AG09319 (cell line): ENCODE measurements at regions not wholly inside any gene's neighbourhood (a gene's known extent, or its start where the extent isn't known, plus 50 kb on each side); places are given as distances from the start of the nearest gene placed in this dataset.

Experiments used
- DNase-seq: peaks from one replicate; pipeline ENCODE4 v3.0.0-alpha.2; 2010; ENCODE audit warnings: low read depth; ENCODE audit errors: extremely low read depth
- TF ChIP-seq, protein P1 (sequence below): IDR thresholded peaks from 2 replicates; pipeline ENCODE4 v1.5.1; 2011; ENCODE audit warnings: low read depth, mild to moderate bottlenecking, inconsistent platforms, low read length, moderate library complexity

GRCh38 chr6:156391061-156391672 is 386.0 kb upstream of the ARID1B start:
- DNase-seq, result no peak
- TF ChIP-seq, protein P1, sequence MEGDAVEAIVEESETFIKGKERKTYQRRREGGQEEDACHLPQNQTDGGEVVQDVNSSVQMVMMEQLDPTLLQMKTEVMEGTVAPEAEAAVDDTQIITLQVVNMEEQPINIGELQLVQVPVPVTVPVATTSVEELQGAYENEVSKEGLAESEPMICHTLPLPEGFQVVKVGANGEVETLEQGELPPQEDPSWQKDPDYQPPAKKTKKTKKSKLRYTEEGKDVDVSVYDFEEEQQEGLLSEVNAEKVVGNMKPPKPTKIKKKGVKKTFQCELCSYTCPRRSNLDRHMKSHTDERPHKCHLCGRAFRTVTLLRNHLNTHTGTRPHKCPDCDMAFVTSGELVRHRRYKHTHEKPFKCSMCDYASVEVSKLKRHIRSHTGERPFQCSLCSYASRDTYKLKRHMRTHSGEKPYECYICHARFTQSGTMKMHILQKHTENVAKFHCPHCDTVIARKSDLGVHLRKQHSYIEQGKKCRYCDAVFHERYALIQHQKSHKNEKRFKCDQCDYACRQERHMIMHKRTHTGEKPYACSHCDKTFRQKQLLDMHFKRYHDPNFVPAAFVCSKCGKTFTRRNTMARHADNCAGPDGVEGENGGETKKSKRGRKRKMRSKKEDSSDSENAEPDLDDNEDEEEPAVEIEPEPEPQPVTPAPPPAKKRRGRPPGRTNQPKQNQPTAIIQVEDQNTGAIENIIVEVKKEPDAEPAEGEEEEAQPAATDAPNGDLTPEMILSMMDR, result no peak

DNA sequence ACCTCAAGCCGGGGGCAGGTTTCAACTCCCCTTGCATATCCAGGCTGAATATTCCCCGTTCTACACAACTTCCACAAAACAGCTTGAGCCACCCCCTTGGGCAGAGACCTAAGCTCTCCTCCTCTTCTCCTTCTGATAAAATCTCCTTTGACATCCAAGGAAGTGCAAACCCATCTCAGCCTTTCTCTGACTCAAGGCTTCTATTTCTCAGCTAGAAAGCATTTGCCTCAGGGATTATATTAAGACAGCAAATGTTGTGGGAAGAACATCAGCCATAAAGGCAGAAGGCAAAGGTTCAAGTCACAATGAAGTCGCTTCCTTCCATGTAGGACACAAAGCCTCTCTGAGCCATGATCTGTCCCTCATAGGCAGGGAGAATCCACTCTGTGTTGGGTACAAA is 386.6 kb upstream of the ARID1B start:
- TF ChIP-seq, protein P1, result no peak

GRCh38 chr6:156389296-156389695 is 387.9 kb upstream of the ARID1B start:
- no peak for DNase-seq
- TF ChIP-seq, protein P1, result no peak

More for the DNA sequence above, 386.6 kb upstream of the ARID1B start:
- DNase-seq, result no peak

- TF ChIP-seq, protein P1, result no peak
- DNase-seq, result no peak
Observed at GRCh38 chr6:156387472-156387871, 389.7 kb upstream of the ARID1B start.

- no peak for DNase-seq
- TF ChIP-seq, protein P1, result no peak
Observed at GRCh38 chr6:156383059-156383458, 394.1 kb upstream of the ARID1B start.

- no peak for DNase-seq
- TF ChIP-seq, protein P1, result no peak
Observed at GRCh38 chr6:156379392-156380289, 397.5 kb upstream of the ARID1B start.

- TF ChIP-seq, protein P1, result no peak
- no peak for DNase-seq
Observed at GRCh38 chr6:156378853-156379252, 398.3 kb upstream of the ARID1B start.
